Activated CD8-positive, alpha-beta T cell treated with anti-CD3 and anti-CD28 coated beads, Interleukin-2, amount 10 ng/mL, durations not matched to agents 7 days and 5 days (primary cell): ENCODE measurements at regions not wholly inside any gene's neighbourhood (a gene's known extent, or its start where the extent isn't known, plus 50 kb on each side); places are given as distances from the start of the nearest gene placed in this dataset.
"Not testable (repeated sequence)": the region's sequence is repeated elsewhere in the genome, so short reads cannot be mapped to it uniquely, and the experiment has no call there.

Experiments
- ATAC-seq: fragments of 150-1000 bp; cut with Tn5 transposase; one replicate; pipeline ENCODE4 v1.10.0; 2021; ENCODE audit warnings: moderate library complexity
- CTCF ChIA-PET: fragments of 350-600 bp; sonication (Branson Sonifier 250); formaldehyde crosslinking; loops from one replicate; lab custom pipeline; 2021; ENCODE audit warnings: antibody characterized with exemption; lab: Charles Lee
- POLR2A ChIA-PET: fragments of 350-600 bp; sonication (Branson Sonifier 250); formaldehyde crosslinking; loops from one replicate; lab custom pipeline; 2021; ENCODE audit warnings: antibody characterized with exemption; lab: Charles Lee
- DNase-seq: peaks from one replicate; pipeline ENCODE4 v3.0.0-alpha.2; 2020
- H3K27ac Mint-ChIP-seq: one replicate; pipeline ENCODE4 v1.8.0; 2021; ENCODE audit warnings: mild to moderate bottlenecking, mixed read lengths
- H3K27me3 Mint-ChIP-seq: one replicate; pipeline ENCODE4 v1.8.0; 2021; ENCODE audit warnings: low read depth, mixed read lengths
- H3K36me3 Mint-ChIP-seq: one replicate; pipeline ENCODE4 v1.8.0; 2021; ENCODE audit warnings: low read depth, mixed read lengths
- H3K4me1 Mint-ChIP-seq: one replicate; pipeline ENCODE4 v1.8.0; 2021; ENCODE audit warnings: low read depth, mixed read lengths
- H3K4me3 Mint-ChIP-seq: one replicate; pipeline ENCODE4 v1.8.0; 2021; ENCODE audit warnings: mild to moderate bottlenecking, mixed read lengths
- H3K9me3 Mint-ChIP-seq: one replicate; pipeline ENCODE4 v1.8.0; 2022; ENCODE audit warnings: mixed read lengths; ENCODE audit not compliant: insufficient read depth

GRCh38 chr21:32844653-32845436, 73.3 kb upstream of the PAXBP1 start:
- H3K27me3 Mint-ChIP-seq = peaks cover 18% of the 10 kb centered on the region
- DNase-seq = no peak
- no peak overlapping the region for H3K4me3 Mint-ChIP-seq
- no peaks in the 10 kb centered on the region for H3K36me3 Mint-ChIP-seq
- no peak overlapping the region for H3K27ac Mint-ChIP-seq
- no peaks in the 10 kb centered on the region for H3K9me3 Mint-ChIP-seq
- H3K4me1 Mint-ChIP-seq = no peaks in the 10 kb centered on the region
- POLR2A ChIA-PET = no interaction called here
- no peak for ATAC-seq
- CTCF ChIA-PET = no interaction called here

- Mint-ChIP-seq H3K9me3 (peaks cover 10% of the 10 kb centered on the region), H3K4me3 (no peak overlapping the region), H3K36me3 (no peaks in the 10 kb centered on the region), H3K27ac (no peak overlapping the region), H3K27me3 (peaks cover 17% of the 10 kb centered on the region), H3K4me1 (no peaks in the 10 kb centered on the region)
- POLR2A ChIA-PET = no interaction called here
- CTCF ChIA-PET = interaction anchor here (1.4 kb wide), 1 partner anchor 9 kb away, joined by 3 read pairs; no protein-coding TSS in a partner anchor
- DNase-seq = no peak
- no peak for ATAC-seq
Observed at GRCh38 chr21:32858628-32859027, 87.1 kb upstream of the PAXBP1 start.

- POLR2A ChIA-PET = interaction anchor here (0.6 kb wide), 1 partner anchor 177 kb away, joined by 3 read pairs; no protein-coding TSS in a partner anchor
Observed at GRCh38 chr21:32860399-32860798, 88.8 kb upstream of the PAXBP1 start.

GRCh38 chr21:32861866-32862265, 90.3 kb upstream of the PAXBP1 start:
- ATAC-seq (no peak), DNase-seq (no peak)
- POLR2A ChIA-PET = no interaction called here
- Mint-ChIP-seq H3K27ac (no peak overlapping the region), H3K9me3 (peaks cover 1% of the 10 kb centered on the region), H3K27me3 (peaks cover 24% of the 10 kb centered on the region), H3K4me3 (no peak overlapping the region), H3K4me1 (no peaks in the 10 kb centered on the region), H3K36me3 (no peaks in the 10 kb centered on the region)
- CTCF ChIA-PET = no interaction called here

More at GRCh38 chr21:32860399-32860798, 88.8 kb upstream of the PAXBP1 start:
- H3K4me3 Mint-ChIP-seq = no peak overlapping the region
- H3K27me3 Mint-ChIP-seq = peaks cover 21% of the 10 kb centered on the region
- H3K36me3 Mint-ChIP-seq = no peaks in the 10 kb centered on the region
- H3K9me3 Mint-ChIP-seq = peaks cover 10% of the 10 kb centered on the region
- no peaks in the 10 kb centered on the region for H3K4me1 Mint-ChIP-seq
- no peak for DNase-seq
- ATAC-seq = no peak
- H3K27ac Mint-ChIP-seq = no peak overlapping the region
- CTCF ChIA-PET = no interaction called here

GRCh38 chr21:32867597-32867996, 96.0 kb upstream of the PAXBP1 start:
- DNase-seq = no peak
- Mint-ChIP-seq H3K27ac (no peak overlapping the region), H3K4me3 (no peak overlapping the region), H3K36me3 (no peaks in the 10 kb centered on the region), H3K4me1 (no peaks in the 10 kb centered on the region), H3K9me3 (no peaks in the 10 kb centered on the region), H3K27me3 (peaks cover 19% of the 10 kb centered on the region)
- ChIA-PET POLR2A (no interaction called here), CTCF (interaction anchor here (1.3 to 1.4 kb wide), 2 partner anchors 9 to 73 kb away, joined by 3 to 5 read pairs; no protein-coding TSS in a partner anchor)
- no peak for ATAC-seq

- ChIA-PET POLR2A (no interaction called here), CTCF (no interaction called here)
- Mint-ChIP-seq H3K27ac (no peak overlapping the region), H3K4me1 (no peaks in the 10 kb centered on the region), H3K9me3 (no peaks in the 10 kb centered on the region), H3K36me3 (no peaks in the 10 kb centered on the region), H3K27me3 (peaks cover 13% of the 10 kb centered on the region), H3K4me3 (no peak overlapping the region)
- no peak for ATAC-seq
- DNase-seq = no peak
Observed at GRCh38 chr21:32868631-32869454, 97.3 kb upstream of the PAXBP1 start.

GRCh38 chr21:32869459-32869858, 97.9 kb upstream of the PAXBP1 start:
- H3K36me3 Mint-ChIP-seq = no peaks in the 10 kb centered on the region
- no peak overlapping the region for H3K4me3 Mint-ChIP-seq
- ChIA-PET CTCF (no interaction called here), POLR2A (no interaction called here)
- H3K4me1 Mint-ChIP-seq = no peaks in the 10 kb centered on the region
- peaks cover 13% of the 10 kb centered on the region for H3K27me3 Mint-ChIP-seq
- ATAC-seq (no peak), DNase-seq (no peak)
- H3K9me3 Mint-ChIP-seq = no peaks in the 10 kb centered on the region
- no peak overlapping the region for H3K27ac Mint-ChIP-seq

GRCh38 chr21:32876426-32876825, 104.9 kb upstream of the PAXBP1 start:
- Mint-ChIP-seq H3K27me3 (peaks cover 18% of the 10 kb centered on the region), H3K9me3 (no peaks in the 10 kb centered on the region), H3K4me1 (no peaks in the 10 kb centered on the region), H3K36me3 (no peaks in the 10 kb centered on the region), H3K4me3 (no peak overlapping the region), H3K27ac (no peak overlapping the region)
- ChIA-PET POLR2A (no interaction called here), CTCF (no interaction called here)
- no peak for ATAC-seq
- DNase-seq = no peak

GRCh38 chr21:32877888-32878287, 106.3 kb upstream of the PAXBP1 start:
- ATAC-seq, POLR2A ChIA-PET, H3K9me3 Mint-ChIP-seq, H3K36me3 Mint-ChIP-seq, H3K4me3 Mint-ChIP-seq, H3K27ac Mint-ChIP-seq, H3K4me1 Mint-ChIP-seq, CTCF ChIA-PET, DNase-seq: not testable (repeated sequence)
- peaks cover 18% of the 10 kb centered on the region for H3K27me3 Mint-ChIP-seq

GRCh38 chr21:32878661-32879060, 107.1 kb upstream of the PAXBP1 start:
- Mint-ChIP-seq H3K9me3 (no peaks in the 10 kb centered on the region), H3K4me1 (no peaks in the 10 kb centered on the region), H3K27ac (no peak overlapping the region), H3K4me3 (no peak overlapping the region), H3K27me3 (peaks cover 18% of the 10 kb centered on the region), H3K36me3 (no peaks in the 10 kb centered on the region)
- no peak for ATAC-seq
- no peak for DNase-seq
- ChIA-PET POLR2A (no interaction called here), CTCF (no interaction called here)

- DNase-seq = no peak
- ChIA-PET CTCF (interaction anchor here (0.7 kb wide), 1 partner anchor 59 kb away, joined by 3 read pairs; no protein-coding TSS in a partner anchor), POLR2A (no interaction called here)
- Mint-ChIP-seq H3K9me3 (no peaks in the 10 kb centered on the region), H3K27me3 (peaks cover 12% of the 10 kb centered on the region), H3K36me3 (no peaks in the 10 kb centered on the region), H3K27ac (no peak overlapping the region), H3K4me3 (no peak overlapping the region), H3K4me1 (peaks cover under 1% of the 10 kb centered on the region)
- no peak for ATAC-seq
Observed at GRCh38 chr21:32881458-32881857, 109.9 kb upstream of the PAXBP1 start.

GRCh38 chr21:32884062-32884461, 112.5 kb upstream of the PAXBP1 start:
- ATAC-seq (no peak), DNase-seq (no peak)
- no peaks in the 10 kb centered on the region for H3K36me3 Mint-ChIP-seq
- ChIA-PET POLR2A (no interaction called here), CTCF (interaction anchor here (1.2 kb wide), 2 partner anchors 56 to 313 kb away, joined by 3 read pairs; no protein-coding TSS in a partner anchor)
- peaks cover 7% of the 10 kb centered on the region for H3K27me3 Mint-ChIP-seq
- no peaks in the 10 kb centered on the region for H3K9me3 Mint-ChIP-seq
- H3K4me1 Mint-ChIP-seq = peaks cover 2% of the 10 kb centered on the region
- H3K27ac Mint-ChIP-seq = no peak overlapping the region
- no peak overlapping the region for H3K4me3 Mint-ChIP-seq
